HCT116 (cell line): ENCODE measurements at regions not wholly inside any gene's neighbourhood (a gene's known extent, or its start where the extent isn't known, plus 50 kb on each side); places are given as distances from the start of the nearest gene placed in this dataset.

Source experiments
- RAD21 ChIP-seq: IDR thresholded peaks from 2 replicates; pipeline ENCODE4 v1.6.1; 2012; ENCODE audit warnings: low read depth, mild to moderate bottlenecking
- REST ChIP-seq: IDR thresholded peaks from 2 replicates; pipeline ENCODE4 v1.6.1; 2012; ENCODE audit warnings: low read depth
- YY1 ChIP-seq: IDR thresholded peaks from 2 replicates; pipeline ENCODE4 v1.6.1; 2011; ENCODE audit warnings: low read length, low read depth, moderate library complexity, mild to moderate bottlenecking; ENCODE audit not compliant: insufficient replicate concordance; ENCODE audit errors: extremely low read depth
- ZBTB33 ChIP-seq: IDR thresholded peaks from 2 replicates; pipeline ENCODE4 v1.6.1; 2011; ENCODE audit warnings: mild to moderate bottlenecking, low read length, moderate library complexity; ENCODE audit not compliant: insufficient replicate concordance; ENCODE audit errors: extremely low read depth

GRCh38 chr2:224099861-224100643, 61.0 kb upstream of the SERPINE2 start:
- no peak for TF ChIP-seq REST
- no peak for TF ChIP-seq ZBTB33
- TF ChIP-seq RAD21, result no peak
- no peak for TF ChIP-seq YY1
